Adipose tissue (tissue), 3 donors: ENCODE measurements at regions not wholly inside any gene's neighbourhood (a gene's known extent, or its start where the extent isn't known, plus 50 kb on each side); places are given as distances from the start of the nearest gene placed in this dataset.
"Not testable (repeated sequence)": the region's sequence is repeated elsewhere in the genome, so short reads cannot be mapped to it uniquely, and the experiment has no call there.

Experiments
- H3K27ac ChIP-seq: one replicate; pipeline ENCODE4 v1.5.1; 2013; ENCODE audit warnings: low read depth, low read length
- WGBS, 3 donors: extraction: QIAGEN DNeasy Blood & Tissue Kit; methylation state at CpG; one replicate each; pipeline ENCODE4 v1.1.7; 2013; 5-methylcytosine and 5-hydroxymethylcytosine counted together
- donor health status: healthy with polysubstance abuse.
- donor health status: Bipolar disorder and iron deficiency.
- donor health status: healthy.

DNA sequence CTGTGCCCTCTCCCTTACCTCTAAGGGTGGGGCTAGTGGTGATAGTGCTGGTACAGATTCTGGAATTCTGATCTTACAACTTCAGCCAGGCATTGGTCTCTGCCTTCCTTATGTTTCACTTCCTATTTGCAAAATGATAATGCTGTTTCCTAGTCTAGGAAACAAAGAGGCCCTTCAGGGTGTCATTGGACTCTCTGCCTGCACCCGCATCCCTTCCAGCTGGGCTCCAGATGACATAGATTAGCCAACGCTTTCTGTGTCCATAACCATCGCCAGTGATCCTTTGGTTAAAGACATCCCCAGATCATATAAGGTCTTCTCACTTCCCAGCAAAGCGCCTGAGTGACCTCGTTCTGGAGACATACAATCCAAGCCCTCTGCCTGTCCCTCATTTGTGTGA, 180.7 kb downstream of the ERCC6L2 start:
- WGBS, 3 donors, result 86 to 93% (median 90%) methylated on average over 5 of the region's 5 CpGs
- no peak overlapping the region for H3K27ac ChIP-seq

DNA sequence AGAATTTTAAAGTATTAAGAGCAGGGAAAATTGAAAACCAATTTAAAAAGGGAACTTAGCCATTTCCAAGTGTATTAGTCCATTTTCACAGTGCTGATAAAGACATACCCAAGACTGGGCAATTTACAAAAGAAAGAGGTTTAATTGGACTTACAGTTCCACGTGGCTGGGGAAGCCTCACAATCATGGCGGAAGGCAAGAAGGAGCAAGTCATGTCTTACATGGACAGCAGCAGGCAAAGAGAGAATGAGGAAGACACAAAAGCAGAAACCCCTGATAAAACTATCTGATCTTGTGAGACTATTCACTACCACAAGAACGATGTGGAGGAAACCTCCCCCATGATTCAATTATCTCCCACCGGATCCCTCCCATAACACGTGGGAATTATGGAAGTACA, 178.8 kb downstream of the ERCC6L2 start:
- WGBS, 3 donors, result 87 to 90% (median 89%) methylated on average over 5 of the region's 5 CpGs
- not testable (repeated sequence) for H3K27ac ChIP-seq

DNA sequence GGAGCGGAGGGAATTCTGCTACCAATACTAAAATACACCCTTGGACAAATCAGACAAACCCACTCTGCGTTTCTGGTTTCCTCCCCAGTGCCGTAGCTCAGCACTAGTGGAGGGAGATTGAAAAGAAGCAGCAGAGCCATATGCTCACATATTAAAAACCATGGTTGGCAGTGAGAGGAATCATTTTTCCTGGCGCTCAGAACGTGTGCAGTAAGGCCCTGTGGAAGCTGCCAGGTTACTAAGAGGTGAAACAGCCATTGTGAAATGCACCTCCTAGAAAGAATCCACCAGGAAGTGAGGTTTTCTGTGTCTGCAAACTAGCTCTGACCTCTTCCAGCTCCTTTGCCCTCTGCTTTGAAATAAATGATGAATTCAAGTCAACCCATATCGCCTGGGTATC, 177.2 kb downstream of the ERCC6L2 start:
- H3K27ac ChIP-seq, result no peak overlapping the region
- 55 to 76% (median 66%) methylated on average over 6 of the region's 6 CpGs for WGBS, 3 donors

DNA sequence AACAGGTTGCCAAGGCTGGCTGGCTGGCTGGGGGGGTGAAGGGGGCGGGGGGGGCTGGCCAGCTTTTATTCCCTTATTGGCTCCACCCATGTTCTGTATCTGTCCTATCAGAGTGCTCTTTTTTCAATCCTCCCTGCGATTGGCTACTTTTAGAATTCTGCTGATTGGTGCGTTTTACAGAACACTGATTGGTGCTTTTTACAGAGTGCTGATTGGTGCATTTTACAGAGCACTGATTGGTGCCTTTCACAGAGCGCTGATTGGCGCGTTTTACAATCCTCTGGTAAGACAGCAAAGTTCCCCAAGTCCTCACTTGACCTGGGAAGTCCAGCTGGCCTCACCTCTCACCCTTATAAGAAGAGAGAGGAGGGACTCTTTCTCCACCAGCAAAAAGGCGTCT, 175.9 kb downstream of the ERCC6L2 start:
- H3K27ac ChIP-seq, result no peak overlapping the region
- 83 to 87% (median 85%) methylated on average over 7 of the region's 7 CpGs for WGBS, 3 donors

DNA sequence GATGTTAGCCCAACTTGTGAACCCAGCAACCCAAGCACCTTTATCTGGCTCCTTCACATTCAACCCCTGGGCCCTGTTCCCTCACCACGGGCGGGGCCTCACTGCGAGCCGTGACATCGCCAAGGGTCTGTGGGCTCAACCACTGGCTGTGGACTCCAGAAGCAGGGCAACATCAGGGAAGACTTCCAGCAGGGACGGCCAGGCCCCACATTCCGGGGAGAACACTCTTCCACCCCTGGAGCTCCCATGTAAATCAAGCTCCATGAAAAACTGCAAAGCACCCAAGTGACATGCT, 175.3 kb downstream of the ERCC6L2 start:
- WGBS, 3 donors, result 92 to 97% (median 93%) methylated on average over 7 of the region's 7 CpGs
- no peak overlapping the region for H3K27ac ChIP-seq

DNA sequence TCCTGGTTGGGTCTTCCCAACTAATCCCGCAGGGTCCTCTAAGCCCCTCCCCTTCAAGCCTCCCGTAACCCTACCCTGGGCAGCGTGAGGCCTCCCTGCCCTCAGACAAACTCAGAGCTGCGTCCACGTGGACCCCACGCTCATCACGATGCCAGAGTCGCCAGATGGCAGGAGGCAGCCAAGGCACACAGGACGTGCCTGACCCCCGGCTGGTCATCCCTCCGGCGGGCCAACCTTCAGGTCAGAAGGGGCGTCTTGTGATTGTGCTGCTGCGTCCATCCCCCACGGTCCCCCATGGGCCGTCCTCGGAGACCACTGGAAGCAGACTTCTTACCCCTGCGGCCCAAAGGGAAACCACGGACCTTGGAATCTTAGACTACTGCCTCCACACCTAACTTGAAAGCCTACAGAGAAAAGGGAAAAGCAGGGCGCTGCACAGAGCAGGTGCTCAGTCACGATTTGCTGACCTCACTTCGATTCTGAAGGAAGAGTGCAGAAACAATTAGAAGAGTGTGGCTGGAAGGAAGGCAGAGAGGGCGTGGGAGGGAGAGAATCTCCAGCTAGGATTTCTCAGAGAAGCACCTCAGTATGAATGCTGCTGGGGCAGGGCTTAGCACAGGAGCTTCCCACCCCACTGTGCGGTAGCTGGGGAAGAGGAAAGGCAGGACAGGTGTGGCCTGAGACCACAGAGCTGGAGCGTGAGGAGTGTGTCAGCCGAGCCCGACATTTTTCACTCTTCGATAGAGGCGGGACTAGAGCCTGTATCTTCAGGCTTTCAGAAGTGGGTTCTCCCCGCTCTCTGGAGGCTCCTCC, 174.8 kb downstream of the ERCC6L2 start:
- H3K27ac ChIP-seq, result no peak overlapping the region
- 92 to 96% (median 94%) methylated on average over 30 of the region's 30 CpGs for WGBS, 3 donors

DNA sequence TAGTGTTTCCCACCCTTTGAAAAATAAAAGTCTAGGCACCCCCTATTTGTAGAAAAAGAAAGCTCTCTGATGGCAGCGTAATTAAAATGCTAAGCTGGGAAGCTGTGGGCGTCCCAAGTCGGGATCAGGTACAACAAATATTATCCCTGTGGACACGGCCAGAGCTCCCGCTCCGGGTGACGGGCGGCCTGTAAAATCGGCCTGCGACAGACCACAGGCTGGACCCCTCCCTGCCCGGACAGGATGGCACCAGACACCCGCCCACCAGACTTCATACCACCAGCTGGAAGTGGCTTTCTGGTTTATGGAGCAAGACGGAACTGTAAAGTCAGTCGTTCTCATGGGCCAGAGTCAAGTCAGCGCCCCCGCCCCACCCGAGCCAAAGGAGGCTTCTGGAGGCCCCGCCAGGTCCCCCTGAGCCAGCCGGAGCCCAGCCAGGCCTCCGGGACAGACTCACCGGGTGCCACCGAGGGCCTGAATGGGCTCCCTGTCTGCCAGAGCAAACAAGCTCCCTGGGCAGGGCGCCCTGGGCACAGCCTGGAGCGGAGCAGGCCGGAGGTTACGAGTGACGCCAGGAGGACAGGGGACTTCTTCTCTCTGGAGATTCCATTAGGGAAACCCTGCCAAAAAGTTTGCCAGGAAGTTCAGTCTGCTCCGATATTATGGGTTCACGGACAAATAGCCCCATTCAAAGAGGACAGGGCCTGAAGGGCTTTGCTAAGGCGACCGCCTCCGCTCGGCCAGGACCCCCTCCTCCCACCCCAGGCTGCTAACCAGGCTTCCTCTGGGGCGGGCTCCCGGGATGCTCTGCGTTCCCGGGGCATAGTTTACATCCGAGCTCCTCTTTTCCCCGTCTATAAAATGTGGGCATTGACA, 173.7 kb downstream of the ERCC6L2 start:
- WGBS, 3 donors, result 56 to 84% (median 78%) methylated on average over 39 of the region's 39 CpGs
- H3K27ac ChIP-seq, result no peak overlapping the region

DNA sequence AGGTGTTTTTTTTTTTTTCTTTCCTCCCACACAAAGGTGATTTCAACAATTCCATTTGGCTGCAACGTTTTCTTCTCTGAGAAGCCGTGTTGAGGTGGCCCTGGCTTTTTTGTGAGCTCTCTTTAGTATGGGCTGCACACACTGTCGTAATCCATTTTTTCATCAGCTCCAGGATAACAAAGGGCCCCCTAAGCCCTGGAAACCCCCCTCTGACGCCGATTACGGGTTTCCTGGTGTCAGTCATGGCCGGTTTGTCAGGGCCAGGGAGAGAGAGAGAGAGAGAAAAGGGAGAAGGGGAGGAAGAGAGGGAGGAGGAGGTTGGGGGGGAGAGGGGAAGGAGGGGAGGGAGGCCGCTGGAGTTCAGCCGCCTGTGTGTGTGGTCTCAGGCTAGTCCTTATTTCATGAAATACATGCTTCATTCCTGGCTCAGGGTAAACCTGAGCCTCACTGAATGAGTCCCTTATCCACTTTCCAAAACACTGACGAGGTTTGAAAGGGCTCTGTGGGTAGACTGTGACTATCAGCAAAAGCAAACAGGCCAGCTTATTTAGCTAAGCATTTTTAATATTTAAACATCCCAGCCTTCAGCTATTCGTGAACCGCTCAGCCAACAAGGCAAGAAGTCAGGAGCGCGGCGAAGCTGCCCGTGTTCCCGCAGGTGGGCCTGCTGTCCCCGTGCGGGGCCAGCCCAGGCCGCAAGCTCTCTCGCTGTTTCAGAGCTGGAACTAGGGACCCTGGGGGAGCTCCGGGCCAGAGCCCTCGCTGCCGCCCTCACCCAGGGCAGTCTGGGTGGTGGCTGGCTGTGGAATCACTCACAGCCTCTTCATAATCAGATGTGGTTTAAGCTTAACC, 172.8 kb downstream of the ERCC6L2 start:
- H3K27ac ChIP-seq, result no peak overlapping the region
- 20 to 47% (median 46%) methylated on average over 24 of the region's 24 CpGs for WGBS, 3 donors

DNA sequence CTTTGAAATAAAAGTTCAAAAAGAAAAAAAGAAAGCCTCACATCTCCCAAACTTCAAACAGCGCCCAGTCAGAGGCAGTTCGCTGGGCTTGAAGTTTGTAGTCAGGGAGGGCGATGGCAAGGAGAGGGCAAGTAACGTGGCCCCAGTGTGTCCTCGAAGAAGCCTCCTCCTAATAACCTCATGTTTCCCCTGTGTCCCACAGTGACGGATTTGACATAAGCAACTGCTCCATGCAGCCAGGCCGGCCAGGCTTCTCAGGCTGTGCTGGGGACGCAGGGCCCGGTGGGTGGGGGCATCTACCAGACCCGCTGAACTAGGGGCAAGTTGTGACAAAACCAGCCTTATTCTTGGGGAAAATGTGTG, 172.2 kb downstream of the ERCC6L2 start:
- WGBS, 3 donors, result 81 to 90% (median 89%) methylated on average over 10 of the region's 10 CpGs
- H3K27ac ChIP-seq, result no peak overlapping the region

DNA sequence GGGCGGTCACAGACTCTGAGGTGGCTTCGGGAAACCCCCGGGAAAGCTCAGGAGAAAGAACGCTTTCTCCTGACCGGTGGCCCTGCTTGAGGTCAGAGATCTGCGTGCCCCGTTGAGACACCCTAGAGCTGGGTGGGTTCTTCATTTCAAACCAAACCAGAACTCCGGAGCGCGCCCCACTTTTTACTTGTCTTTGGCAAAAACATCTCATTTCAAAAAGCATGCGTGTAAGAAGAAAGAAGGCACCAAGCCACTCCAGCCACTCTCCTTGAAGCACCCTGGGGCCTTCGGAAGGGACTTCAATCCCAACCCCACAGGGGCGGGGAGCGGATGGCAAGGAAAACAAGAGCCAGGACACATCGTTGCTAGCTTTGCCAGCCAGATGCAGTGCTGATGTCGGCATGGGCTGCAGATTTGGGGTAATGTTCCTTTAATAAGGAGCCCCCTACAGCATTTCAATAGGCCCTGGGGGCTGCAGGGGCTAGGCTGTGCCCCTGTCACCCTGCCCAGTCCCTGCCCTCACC, 171.7 kb downstream of the ERCC6L2 start:
- no peak overlapping the region for H3K27ac ChIP-seq
- 93 to 97% (median 97%) methylated on average over 16 of the region's 16 CpGs for WGBS, 3 donors

DNA sequence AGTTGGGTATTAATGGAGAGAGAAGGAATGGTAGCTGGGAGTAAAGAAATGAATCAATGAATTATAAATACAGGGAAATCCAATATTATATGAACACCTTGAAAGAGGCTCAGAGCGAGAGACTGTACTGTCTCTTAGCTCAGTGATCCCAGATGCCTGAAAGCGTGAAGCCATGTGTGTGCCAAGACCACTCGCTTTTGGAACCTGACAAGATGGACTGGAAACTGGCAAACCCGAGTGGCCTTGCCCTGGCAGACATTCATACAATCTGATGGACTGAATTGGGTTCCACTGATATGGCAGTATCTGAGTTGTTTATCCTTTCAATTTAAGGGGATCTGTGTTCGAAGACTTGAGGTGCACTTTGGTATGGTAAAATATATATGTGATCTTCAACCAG, 170.3 kb downstream of the ERCC6L2 start:
- WGBS, 3 donors, result 89 to 94% (median 92%) methylated on average over 5 of the region's 5 CpGs
- no peak overlapping the region for H3K27ac ChIP-seq

DNA sequence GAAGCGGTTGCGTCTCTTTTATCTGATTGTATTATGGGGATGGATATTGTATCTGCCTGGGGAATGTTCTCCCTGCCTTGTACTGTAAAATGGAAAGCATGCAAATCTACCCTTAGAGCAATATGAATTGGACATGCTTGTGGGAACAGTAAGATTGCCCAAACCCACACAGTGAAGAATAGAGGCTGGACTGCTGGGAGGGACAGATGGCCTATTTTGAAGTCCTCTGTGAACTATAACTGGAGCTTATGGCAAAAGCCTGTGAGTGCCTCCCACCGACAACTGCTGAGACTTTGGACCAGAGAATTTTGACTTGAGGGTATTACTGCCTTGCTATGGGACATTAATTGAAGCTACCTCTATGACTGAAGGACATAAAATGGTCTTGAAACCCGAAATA, 168.9 kb downstream of the ERCC6L2 start:
- 98 to 99% (median 99%) methylated on average over 4 of the region's 4 CpGs for WGBS, 3 donors
- no peak overlapping the region for H3K27ac ChIP-seq

DNA sequence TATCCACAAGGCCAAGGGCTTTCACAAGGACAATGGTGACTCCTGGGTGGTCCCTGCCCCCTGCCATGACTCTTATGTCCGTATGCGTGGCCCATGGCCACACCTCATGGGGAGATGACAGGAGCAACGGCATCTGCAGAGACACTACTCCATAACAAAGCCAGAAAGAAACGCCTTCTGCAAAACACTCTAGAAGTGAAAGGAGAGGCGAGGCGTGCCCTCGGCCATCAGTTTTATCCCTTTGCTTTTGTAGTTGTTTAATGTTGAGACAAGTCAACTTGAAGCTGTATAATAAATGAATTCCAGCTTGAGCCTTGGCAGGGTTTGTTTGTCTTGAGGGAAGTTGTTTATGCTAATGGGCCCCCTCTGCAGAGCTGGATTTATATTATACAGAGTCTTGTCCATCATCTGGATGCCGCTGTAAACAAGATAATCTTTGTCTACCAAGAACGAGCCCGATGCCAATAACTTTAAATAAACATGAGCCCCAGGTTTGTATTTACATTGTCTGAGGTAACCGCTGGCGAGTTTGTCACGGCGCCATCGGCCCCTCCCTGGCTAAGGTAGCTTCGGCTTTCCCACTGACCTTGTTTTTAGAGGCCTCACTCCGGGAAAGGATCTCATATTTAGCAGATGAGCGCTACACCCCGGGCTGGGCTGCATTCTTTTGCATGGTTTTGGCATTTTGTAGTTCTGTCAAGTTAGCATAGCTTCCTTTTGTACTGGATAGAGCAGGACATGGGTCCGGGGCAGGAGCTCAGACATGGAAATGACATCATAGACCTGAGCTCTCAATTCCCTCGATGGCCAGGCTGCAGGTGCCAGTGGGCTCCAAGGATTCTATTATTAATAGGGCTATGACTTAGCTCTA, 165.3 kb downstream of the ERCC6L2 start:
- whole genome bisulfite sequencing, 3 donors, result 43 to 72% (median 68%) methylated on average over 21 of the region's 21 CpGs
- H3K27ac ChIP-seq, result no peak overlapping the region

DNA sequence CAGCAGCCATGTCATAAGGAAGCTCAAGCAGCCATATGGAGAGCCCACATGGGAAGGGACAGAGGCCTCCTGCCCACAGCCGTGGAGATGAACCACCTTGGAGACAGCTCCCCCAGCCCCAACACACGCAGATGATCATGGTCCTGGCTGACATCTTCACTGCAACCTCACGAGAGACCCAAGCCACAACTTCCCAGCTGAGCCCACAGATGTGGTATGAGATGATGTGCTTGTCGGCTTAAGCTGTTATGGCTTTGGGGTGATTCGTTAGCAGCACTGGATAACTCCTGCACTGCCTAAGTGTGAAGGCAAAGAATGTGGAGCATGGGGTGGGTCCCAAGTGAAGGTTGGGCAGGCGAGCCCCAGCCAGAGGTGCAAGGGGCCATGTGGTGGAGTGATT, 163.4 kb downstream of the ERCC6L2 start:
- no peak overlapping the region for H3K27ac ChIP-seq
- 95 to 96% (median 96%) methylated on average over 6 of the region's 6 CpGs for WGBS, 3 donors

DNA sequence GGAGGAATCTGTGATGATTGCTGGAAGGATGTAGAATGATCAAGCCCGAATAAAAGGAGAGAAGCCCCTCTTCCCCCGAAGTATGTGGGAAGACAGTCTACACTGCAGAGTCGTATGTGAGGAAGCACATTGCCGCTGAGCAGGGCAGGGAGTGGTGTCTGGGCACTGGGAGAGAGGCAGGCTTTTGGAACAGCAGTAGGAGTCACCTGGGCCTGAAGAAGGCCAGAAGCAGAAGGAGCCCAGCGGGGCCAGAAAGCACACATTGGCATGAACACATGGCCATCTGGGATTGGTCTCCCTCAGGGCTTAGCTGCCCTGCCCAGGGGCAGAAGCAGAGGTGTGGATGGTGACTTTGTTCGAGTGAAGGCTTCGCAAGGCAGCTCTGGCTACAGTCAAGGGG, 162.8 kb downstream of the ERCC6L2 start:
- 83 to 98% (median 94%) methylated on average over 7 of the region's 7 CpGs for WGBS, 3 donors
- H3K27ac ChIP-seq, result no peak overlapping the region

DNA sequence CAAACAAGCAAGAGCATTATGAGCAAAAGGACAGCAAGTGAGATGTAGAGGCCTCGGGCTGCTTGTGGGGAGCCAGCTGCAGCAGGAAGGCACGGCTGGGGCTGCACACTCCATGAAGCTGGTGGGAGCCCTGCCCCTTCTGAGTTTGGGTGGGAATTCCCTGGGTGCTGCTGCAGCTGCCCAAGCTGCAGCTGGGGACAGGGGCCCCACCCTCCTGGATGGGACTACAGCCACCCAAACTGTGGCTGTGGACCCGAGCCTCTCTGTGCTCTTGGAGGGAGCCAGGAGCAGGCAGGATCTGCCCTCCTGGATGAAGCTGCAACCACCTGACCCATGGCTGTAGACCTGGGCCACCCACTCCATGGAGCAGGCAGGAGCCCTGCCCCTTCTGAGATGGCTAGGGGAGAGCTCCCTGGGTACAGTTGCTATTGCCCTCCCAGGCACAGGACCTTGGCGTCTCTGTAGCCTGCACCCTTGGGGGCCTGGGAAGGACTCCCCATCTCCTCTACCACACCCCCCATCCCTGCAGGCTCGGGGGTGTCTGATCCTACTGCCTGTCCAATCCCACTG, 159.1 kb downstream of the ERCC6L2 start:
- no peak overlapping the region for H3K27ac ChIP-seq
- 87 to 94% (median 91%) methylated on average over 5 of the region's 5 CpGs for WGBS, 3 donors

DNA sequence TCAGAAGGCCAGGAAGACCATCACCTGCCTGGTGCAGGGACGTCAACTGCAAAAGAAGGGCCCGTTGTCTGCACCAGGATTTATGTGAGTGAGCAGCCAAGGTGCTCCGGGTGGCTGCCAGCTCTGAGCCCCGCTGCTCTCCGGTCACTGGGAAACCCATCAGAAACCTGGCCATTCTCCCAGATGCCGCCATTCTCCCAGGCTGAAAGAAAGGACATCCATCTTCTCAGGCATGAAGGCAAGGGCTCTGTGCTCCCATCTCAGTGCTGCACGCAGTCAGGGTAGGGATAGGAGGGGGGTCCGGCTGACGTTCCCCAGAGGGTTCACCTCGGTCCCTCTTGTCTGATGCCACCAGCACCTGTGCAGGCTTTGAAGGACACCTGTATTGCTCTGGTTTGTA, 158.4 kb downstream of the ERCC6L2 start:
- WGBS, 3 donors, result 75 to 92% (median 91%) methylated on average over 10 of the region's 10 CpGs
- no peak overlapping the region for H3K27ac ChIP-seq
